Nephron progenitor cell (in vitro differentiated cells): ENCODE measurements at regions not wholly inside any gene's neighbourhood (a gene's known extent, or its start where the extent isn't known, plus 50 kb on each side); places are given as distances from the start of the nearest gene placed in this dataset.

Experiments used
- DNase-seq: peaks from one replicate; pipeline ENCODE4 v3.0.0; 2021
- H3K27ac Mint-ChIP-seq: 2 replicates; pipeline ENCODE4 v1.8.0; 2021; ENCODE audit warnings: mild to moderate bottlenecking, moderate library complexity, mixed read lengths
- H3K27me3 Mint-ChIP-seq: 2 replicates; pipeline ENCODE4 v1.8.0; 2021; ENCODE audit warnings: mild to moderate bottlenecking, low read depth, mixed read lengths; ENCODE audit not compliant: poor library complexity
- H3K36me3 Mint-ChIP-seq: 2 replicates; pipeline ENCODE4 v1.8.0; 2021; ENCODE audit warnings: low read depth, mixed read lengths
- H3K4me1 Mint-ChIP-seq: 2 replicates; pipeline ENCODE4 v1.8.0; 2021; ENCODE audit warnings: mixed read lengths
- H3K4me3 Mint-ChIP-seq: 2 replicates; pipeline ENCODE4 v1.8.0; 2021; ENCODE audit warnings: mild to moderate bottlenecking, moderate library complexity, mixed read lengths
- H3K9me3 Mint-ChIP-seq: 2 replicates; pipeline ENCODE4 v1.8.0; 2021; ENCODE audit warnings: mild to moderate bottlenecking, moderate library complexity, mixed read lengths
- TF ChIP-seq, protein P1 (sequence below): fragments of 200-600 bp; sonication (generic); IDR thresholded peaks from 2 replicates; pipeline ENCODE4 v1.5.0; 2021; ENCODE audit warnings: antibody characterized with exemption

DNA sequence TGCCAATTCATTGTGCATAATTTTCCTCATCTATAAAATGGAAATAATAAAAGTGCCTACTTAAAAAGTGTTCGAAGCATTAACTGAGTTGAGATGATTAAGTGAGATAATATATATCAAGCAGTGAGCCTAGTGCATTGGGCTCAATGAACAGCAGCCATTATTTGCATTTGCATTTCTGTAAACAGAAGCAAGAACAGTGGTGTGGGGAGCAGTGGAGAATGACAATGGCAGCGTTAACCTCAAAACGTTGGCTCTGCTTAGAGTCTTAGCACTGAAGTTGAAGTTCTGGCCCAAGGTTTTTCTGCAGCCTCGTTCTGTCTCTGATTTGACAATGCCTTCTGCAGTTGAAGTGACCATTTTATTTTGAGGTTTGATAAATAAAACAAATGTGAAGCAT is 466.3 kb upstream of the ONECUT1 start:
- H3K9me3 Mint-ChIP-seq, result no peaks in the 10 kb centered on the region
- TF ChIP-seq, protein P1, sequence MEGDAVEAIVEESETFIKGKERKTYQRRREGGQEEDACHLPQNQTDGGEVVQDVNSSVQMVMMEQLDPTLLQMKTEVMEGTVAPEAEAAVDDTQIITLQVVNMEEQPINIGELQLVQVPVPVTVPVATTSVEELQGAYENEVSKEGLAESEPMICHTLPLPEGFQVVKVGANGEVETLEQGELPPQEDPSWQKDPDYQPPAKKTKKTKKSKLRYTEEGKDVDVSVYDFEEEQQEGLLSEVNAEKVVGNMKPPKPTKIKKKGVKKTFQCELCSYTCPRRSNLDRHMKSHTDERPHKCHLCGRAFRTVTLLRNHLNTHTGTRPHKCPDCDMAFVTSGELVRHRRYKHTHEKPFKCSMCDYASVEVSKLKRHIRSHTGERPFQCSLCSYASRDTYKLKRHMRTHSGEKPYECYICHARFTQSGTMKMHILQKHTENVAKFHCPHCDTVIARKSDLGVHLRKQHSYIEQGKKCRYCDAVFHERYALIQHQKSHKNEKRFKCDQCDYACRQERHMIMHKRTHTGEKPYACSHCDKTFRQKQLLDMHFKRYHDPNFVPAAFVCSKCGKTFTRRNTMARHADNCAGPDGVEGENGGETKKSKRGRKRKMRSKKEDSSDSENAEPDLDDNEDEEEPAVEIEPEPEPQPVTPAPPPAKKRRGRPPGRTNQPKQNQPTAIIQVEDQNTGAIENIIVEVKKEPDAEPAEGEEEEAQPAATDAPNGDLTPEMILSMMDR, result no peak
- no peaks in the 10 kb centered on the region for H3K36me3 Mint-ChIP-seq
- peaks cover 17% of the 10 kb centered on the region for H3K27me3 Mint-ChIP-seq
- H3K4me3 Mint-ChIP-seq, result no peak overlapping the region
- DNase-seq, result no peak
- peaks cover 8% of the 10 kb centered on the region for H3K4me1 Mint-ChIP-seq
- H3K27ac Mint-ChIP-seq, result no peak overlapping the region

DNA sequence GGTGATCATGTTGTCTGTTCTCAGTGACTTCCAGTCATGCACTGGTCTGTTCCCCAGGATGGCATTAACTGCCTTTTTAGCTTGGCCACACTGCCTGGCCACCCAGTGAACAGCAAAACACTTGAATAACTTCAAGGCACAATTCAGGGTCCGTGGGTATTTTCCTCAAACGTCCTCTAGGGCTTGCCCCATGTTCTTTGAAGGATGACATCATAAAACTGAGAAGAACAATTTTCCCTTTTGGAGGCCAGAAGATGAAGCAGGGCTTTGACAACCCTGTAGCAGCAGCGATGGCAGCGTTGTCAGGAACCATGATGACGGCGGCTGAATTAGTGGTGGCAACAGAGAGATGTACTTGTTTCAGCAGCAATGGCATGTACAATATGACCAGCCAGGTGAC is 465.9 kb upstream of the ONECUT1 start:
- Mint-ChIP-seq H3K27me3 (peaks cover 17% of the 10 kb centered on the region), H3K4me3 (no peak overlapping the region), H3K36me3 (no peaks in the 10 kb centered on the region), H3K9me3 (no peaks in the 10 kb centered on the region), H3K27ac (no peak overlapping the region), H3K4me1 (peaks cover 8% of the 10 kb centered on the region)
- TF ChIP-seq, protein P1, result no peak
- DNase-seq, result no peak

DNA sequence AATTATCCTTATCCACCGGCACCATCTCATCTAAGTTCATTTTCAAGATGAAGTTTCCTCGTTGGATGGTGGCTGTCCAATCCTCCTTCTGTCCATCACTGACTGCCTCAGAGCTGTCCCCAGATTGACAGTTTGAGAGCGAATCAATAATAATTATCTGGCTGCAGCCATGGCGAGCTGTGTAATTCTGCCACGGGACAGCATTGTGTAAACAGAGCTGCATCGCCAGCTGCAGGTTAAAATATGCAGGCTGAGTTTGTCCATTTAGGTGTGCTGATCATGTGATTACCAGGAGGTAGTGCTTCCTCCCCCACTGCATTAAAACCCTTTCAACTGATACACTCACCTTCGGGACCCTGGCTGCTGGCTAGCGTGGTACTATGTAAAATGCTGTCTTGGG is 461.9 kb upstream of the ONECUT1 start:
- DNase-seq, result no peak
- H3K4me3 Mint-ChIP-seq, result no peak overlapping the region
- TF ChIP-seq, protein P1, result no peak
- H3K36me3 Mint-ChIP-seq, result no peaks in the 10 kb centered on the region
- peaks cover 8% of the 10 kb centered on the region for H3K4me1 Mint-ChIP-seq
- no peak overlapping the region for H3K27ac Mint-ChIP-seq
- peaks cover 4% of the 10 kb centered on the region for H3K27me3 Mint-ChIP-seq
- no peaks in the 10 kb centered on the region for H3K9me3 Mint-ChIP-seq

DNA sequence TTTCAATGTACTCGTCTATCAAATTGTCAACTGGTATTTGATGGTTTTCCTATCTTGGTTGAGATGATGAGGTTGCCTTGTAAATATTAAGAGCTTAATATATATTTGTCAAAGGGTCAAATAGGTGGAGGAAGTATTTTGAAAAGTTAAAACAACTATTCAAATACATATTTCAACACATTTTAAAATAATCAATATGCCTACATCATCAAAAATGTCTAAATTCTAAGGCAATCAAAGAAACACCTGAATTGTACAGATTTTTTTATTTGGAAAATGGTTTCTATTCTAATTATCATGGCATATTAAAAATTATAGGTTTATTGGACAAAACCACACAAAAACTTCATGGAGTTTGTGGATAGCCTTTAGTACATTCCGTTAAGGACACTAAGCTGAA is 461.4 kb upstream of the ONECUT1 start:
- H3K27ac Mint-ChIP-seq, result no peak overlapping the region
- H3K36me3 Mint-ChIP-seq, result no peaks in the 10 kb centered on the region
- H3K27me3 Mint-ChIP-seq, result peaks cover 4% of the 10 kb centered on the region
- no peak for DNase-seq
- peaks cover 8% of the 10 kb centered on the region for H3K4me1 Mint-ChIP-seq
- H3K9me3 Mint-ChIP-seq, result no peaks in the 10 kb centered on the region
- H3K4me3 Mint-ChIP-seq, result no peak overlapping the region
- TF ChIP-seq, protein P1, result no peak

DNA sequence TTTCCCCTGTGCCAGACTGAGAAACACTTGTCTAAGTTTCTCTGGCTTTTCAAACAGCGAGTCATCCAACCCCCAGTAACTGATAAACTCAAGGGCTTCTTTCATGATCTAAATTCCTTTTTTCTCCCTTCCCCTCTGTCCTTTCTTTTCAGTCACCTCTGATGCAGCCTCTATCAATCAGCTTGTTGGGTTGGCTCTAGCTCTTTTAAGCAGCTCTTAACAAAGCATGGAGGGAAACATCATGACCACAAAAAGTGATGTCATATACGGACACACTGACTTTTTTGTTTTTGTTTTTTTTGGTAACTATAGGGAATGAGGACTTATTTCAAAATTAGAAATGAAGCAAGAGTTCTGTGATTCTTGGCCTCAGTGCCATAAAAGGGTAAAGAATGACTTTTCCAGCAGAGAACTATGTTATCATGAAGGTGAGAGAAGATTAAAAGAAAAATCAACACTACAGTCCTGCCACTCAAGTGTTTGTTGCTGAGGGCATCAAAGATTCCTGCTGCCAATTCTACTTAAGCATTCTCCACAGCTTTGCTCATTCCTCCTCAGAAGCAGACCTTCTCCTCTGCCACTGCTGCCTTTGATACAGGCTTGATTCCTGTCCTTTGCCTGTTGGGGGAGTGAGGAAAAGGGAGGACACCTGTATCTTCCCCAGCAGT is 457.0 kb upstream of the ONECUT1 start:
- H3K27me3 Mint-ChIP-seq, result peaks cover 6% of the 10 kb centered on the region
- DNase-seq, result no peak
- H3K9me3 Mint-ChIP-seq, result peaks cover 3% of the 10 kb centered on the region
- H3K4me1 Mint-ChIP-seq, result peaks cover 6% of the 10 kb centered on the region
- H3K4me3 Mint-ChIP-seq, result no peak overlapping the region
- TF ChIP-seq, protein P1, result no peak
- no peak overlapping the region for H3K27ac Mint-ChIP-seq
- no peaks in the 10 kb centered on the region for H3K36me3 Mint-ChIP-seq

DNA sequence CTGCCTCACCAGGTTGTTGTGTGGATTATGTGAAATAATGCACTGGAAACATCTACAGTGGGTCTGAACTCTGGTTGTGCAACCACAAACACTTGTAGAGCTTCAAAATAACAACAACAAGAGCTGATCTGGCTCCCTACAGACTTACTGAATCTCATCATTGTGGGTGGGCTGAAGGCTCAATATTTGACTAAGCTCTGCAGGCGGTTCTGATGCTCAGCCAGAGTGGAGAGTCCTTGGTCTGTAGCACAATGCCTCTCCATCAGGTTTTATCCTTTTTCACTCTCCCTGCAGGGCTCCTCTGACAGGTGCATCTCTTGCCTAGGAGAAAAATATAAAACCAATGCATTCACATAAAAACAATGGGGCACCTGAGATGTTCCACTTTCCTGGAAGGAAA is 456.3 kb upstream of the ONECUT1 start:
- Mint-ChIP-seq H3K4me1 (no peaks in the 10 kb centered on the region), H3K9me3 (peaks cover 3% of the 10 kb centered on the region), H3K27ac (no peak overlapping the region), H3K36me3 (no peaks in the 10 kb centered on the region), H3K4me3 (no peak overlapping the region), H3K27me3 (peaks cover 7% of the 10 kb centered on the region)
- TF ChIP-seq, protein P1, result no peak
- no peak for DNase-seq
